Chondrocyte (in vitro differentiated cells): ENCODE measurements at regions not wholly inside any gene's neighbourhood (a gene's known extent, or its start where the extent isn't known, plus 50 kb on each side); places are given as distances from the start of the nearest gene placed in this dataset.

Experiments
- DNase-seq: peaks from one replicate; pipeline ENCODE4 v3.0.0; 2021; ENCODE audit warnings: mixed read lengths, low spot score
- H3K27ac Mint-ChIP-seq: one replicate; pipeline ENCODE4 v1.8.0; 2021; ENCODE audit warnings: mild to moderate bottlenecking, moderate library complexity, mixed read lengths; ENCODE audit not compliant: unreplicated experiment
- H3K27me3 Mint-ChIP-seq: 2 replicates; pipeline ENCODE4 v1.8.0; 2021; ENCODE audit warnings: low read depth, mixed read lengths
- H3K36me3 Mint-ChIP-seq: 2 replicates; pipeline ENCODE4 v1.8.0; 2021; ENCODE audit warnings: low read depth, mixed read lengths
- H3K4me1 Mint-ChIP-seq: 2 replicates; pipeline ENCODE4 v1.8.0; 2021; ENCODE audit warnings: low read depth, mild to moderate bottlenecking, mixed read lengths
- H3K4me3 Mint-ChIP-seq: one replicate; pipeline ENCODE4 v1.8.0; 2021; ENCODE audit warnings: mild to moderate bottlenecking, moderate library complexity, mixed read lengths; ENCODE audit not compliant: unreplicated experiment
- H3K9me3 Mint-ChIP-seq: 2 replicates; pipeline ENCODE4 v1.8.0; 2021; ENCODE audit warnings: low read depth, mixed read lengths
- TF ChIP-seq, protein P1 (sequence below): fragments of 200-600 bp; sonication (generic); IDR thresholded peaks from 2 replicates; pipeline ENCODE4 v1.5.0; 2021; ENCODE audit warnings: antibody characterized with exemption, mild to moderate bottlenecking, moderate library complexity

DNA sequence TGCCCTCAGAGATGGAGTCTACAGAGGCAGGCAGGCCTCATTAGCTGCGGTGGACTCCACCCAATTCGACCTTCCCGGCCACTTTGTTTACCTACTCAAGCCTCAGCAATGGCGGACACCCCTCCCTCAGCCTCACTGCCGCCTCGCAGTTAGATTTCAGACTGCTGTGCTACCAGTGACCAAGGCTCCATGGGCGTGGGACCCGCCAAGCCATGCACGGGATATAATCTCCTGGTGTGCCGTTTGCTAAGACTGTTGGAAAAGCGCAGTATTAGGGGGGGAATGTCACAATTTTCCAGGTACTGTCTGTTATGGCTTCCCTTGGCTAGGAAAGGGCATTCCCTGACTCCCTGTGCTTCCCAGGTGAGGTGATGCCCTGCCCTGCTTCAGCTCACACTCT, 252.3 kb downstream of the ARL4A start:
- DNase-seq, result no peak
- Mint-ChIP-seq H3K9me3 (peaks cover 18% of the 10 kb centered on the region), H3K4me3 (no peak overlapping the region), H3K36me3 (peaks cover 8% of the 10 kb centered on the region), H3K27me3 (no peaks in the 10 kb centered on the region), H3K27ac (no peak overlapping the region), H3K4me1 (peaks cover 19% of the 10 kb centered on the region)
- TF ChIP-seq, protein P1, sequence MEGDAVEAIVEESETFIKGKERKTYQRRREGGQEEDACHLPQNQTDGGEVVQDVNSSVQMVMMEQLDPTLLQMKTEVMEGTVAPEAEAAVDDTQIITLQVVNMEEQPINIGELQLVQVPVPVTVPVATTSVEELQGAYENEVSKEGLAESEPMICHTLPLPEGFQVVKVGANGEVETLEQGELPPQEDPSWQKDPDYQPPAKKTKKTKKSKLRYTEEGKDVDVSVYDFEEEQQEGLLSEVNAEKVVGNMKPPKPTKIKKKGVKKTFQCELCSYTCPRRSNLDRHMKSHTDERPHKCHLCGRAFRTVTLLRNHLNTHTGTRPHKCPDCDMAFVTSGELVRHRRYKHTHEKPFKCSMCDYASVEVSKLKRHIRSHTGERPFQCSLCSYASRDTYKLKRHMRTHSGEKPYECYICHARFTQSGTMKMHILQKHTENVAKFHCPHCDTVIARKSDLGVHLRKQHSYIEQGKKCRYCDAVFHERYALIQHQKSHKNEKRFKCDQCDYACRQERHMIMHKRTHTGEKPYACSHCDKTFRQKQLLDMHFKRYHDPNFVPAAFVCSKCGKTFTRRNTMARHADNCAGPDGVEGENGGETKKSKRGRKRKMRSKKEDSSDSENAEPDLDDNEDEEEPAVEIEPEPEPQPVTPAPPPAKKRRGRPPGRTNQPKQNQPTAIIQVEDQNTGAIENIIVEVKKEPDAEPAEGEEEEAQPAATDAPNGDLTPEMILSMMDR, result no peak

DNA sequence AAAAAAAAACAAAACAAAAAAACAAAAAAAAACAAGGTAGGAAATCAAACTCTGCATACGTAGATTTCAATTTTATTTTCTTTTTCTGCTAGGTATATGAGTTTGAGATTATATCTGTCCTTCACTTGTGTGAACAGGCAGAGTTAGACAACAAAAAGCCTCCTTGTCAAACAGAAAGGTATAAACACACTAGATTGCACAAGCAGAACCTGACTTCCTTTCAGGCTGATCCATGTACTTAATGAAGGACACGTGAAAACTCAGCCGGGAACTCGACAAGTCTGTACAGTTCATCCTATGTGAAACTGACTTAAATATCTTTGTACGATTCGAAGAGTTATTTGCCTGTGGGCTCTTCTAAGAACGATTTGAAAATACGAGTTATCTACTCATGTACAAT, 254.1 kb downstream of the ARL4A start:
- DNase-seq, result no peak
- H3K9me3 Mint-ChIP-seq, result peaks cover 18% of the 10 kb centered on the region
- H3K27me3 Mint-ChIP-seq, result no peaks in the 10 kb centered on the region
- peaks cover 19% of the 10 kb centered on the region for H3K4me1 Mint-ChIP-seq
- TF ChIP-seq, protein P1, result no peak
- H3K27ac Mint-ChIP-seq, result no peak overlapping the region
- peaks cover 8% of the 10 kb centered on the region for H3K36me3 Mint-ChIP-seq
- H3K4me3 Mint-ChIP-seq, result no peak overlapping the region

DNA sequence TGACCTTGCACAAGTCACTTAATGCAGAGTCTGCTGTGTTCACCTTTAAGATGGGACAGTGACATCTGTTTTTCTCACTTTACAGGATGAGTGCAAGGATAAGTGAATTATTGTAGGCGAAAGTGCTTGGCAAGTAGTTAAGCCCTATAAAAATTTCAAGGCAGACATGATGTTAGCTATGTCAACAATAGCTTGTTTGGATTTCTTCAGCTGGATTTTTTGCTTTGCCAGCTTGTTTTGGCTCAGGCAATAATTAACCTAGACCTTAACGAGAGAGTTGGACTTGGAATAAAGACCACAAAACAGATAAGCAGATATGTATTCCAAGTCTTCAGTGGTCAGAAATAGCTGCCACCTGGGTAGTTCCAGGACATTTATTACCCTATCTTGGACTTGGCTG, 255.2 kb downstream of the ARL4A start:
- TF ChIP-seq, protein P1, result no peak
- no peak overlapping the region for H3K4me3 Mint-ChIP-seq
- H3K27me3 Mint-ChIP-seq, result no peaks in the 10 kb centered on the region
- no peak for DNase-seq
- peaks cover 8% of the 10 kb centered on the region for H3K36me3 Mint-ChIP-seq
- H3K27ac Mint-ChIP-seq, result peak overlapping the region; percentile 54
- H3K4me1 Mint-ChIP-seq, result peaks cover 19% of the 10 kb centered on the region
- peaks cover 18% of the 10 kb centered on the region for H3K9me3 Mint-ChIP-seq

DNA sequence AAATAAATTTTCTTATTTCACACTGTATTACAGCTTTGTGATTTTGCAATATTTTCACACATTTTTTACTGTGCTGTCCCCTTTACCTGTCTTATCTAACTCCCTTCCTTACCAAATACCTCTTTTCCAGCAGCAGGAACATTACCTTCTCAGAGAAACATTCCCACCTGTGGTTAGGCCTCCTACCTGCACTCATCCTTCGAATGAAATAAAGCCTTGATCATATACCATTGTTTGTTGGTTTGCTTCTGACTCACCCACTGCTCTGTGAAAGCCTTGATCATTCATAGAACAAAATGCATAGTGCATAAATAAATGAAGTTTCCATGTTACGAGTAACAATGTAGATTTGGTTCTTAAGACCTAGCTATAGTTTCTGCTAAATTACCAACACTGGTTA, 256.3 kb downstream of the ARL4A start:
- TF ChIP-seq, protein P1, result no peak
- no peak for DNase-seq
- no peaks in the 10 kb centered on the region for H3K27me3 Mint-ChIP-seq
- H3K27ac Mint-ChIP-seq, result no peak overlapping the region
- peaks cover 19% of the 10 kb centered on the region for H3K4me1 Mint-ChIP-seq
- peaks cover 4% of the 10 kb centered on the region for H3K36me3 Mint-ChIP-seq
- peaks cover 6% of the 10 kb centered on the region for H3K9me3 Mint-ChIP-seq
- H3K4me3 Mint-ChIP-seq, result no peak overlapping the region

DNA sequence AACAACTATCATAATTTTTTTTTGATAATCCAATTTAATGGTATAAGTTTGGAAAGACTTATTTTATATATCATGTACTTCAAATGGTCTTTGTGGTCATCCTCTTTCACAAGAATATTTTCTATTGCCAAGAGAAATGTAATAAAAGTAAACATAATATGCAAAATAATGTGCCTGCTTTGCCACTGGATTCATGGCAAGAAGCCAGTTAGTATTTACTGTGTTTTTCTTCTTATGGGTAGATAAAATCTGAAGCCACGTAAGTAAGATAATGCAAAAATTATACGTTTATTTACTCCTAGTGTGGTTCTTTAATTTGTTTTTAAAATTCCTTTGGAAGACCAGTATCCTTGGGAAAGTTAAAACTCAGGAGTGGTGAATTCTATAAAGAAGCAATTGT, 258.5 kb downstream of the ARL4A start:
- H3K27ac Mint-ChIP-seq, result no peak overlapping the region
- no peak overlapping the region for H3K4me3 Mint-ChIP-seq
- TF ChIP-seq, protein P1, result no peak
- peaks cover 29% of the 10 kb centered on the region for H3K4me1 Mint-ChIP-seq
- no peak for DNase-seq
- H3K9me3 Mint-ChIP-seq, result no peaks in the 10 kb centered on the region
- no peaks in the 10 kb centered on the region for H3K27me3 Mint-ChIP-seq
- no peaks in the 10 kb centered on the region for H3K36me3 Mint-ChIP-seq
